GM19468 (cell line): ENCODE measurements at regions not wholly inside any gene's neighbourhood (a gene's known extent, or its start where the extent isn't known, plus 50 kb on each side); places are given as distances from the start of the nearest gene placed in this dataset.
"Not testable (repeated sequence)": the region's sequence is repeated elsewhere in the genome, so short reads cannot be mapped to it uniquely, and the experiment has no call there.

Experiments used
- ATAC-seq: cut with Tn5 transposase; IDR thresholded peaks from one replicate; pipeline ENCODE4 v1.9.1; 2021; ENCODE audit warnings: mild to moderate bottlenecking, moderate library complexity, moderate number of reproducible peaks; ENCODE audit not compliant: unreplicated experiment; ENCODE audit errors: extremely low read depth

- no peak for ATAC-seq
These were observed 221.0 kb downstream of the UTP18 start for GRCh38 chr17:51481370-51481769.

GRCh38 chr17:51482248-51482647, 221.9 kb downstream of the UTP18 start:
- not testable (repeated sequence) for ATAC-seq

GRCh38 chr17:51486091-51486490, 225.7 kb downstream of the UTP18 start:
- ATAC-seq = no peak

GRCh38 chr17:51486885-51487520, 226.7 kb downstream of the UTP18 start:
- no peak for ATAC-seq

- ATAC-seq = no peak
These were observed 227.6 kb downstream of the UTP18 start for GRCh38 chr17:51487947-51488346.

- ATAC-seq = no peak
These were observed 231.1 kb downstream of the UTP18 start for GRCh38 chr17:51491416-51491815.

GRCh38 chr17:51493206-51493605, 232.9 kb downstream of the UTP18 start:
- no peak for ATAC-seq

GRCh38 chr17:51496378-51496777, 236.0 kb downstream of the UTP18 start:
- no peak for ATAC-seq

GRCh38 chr17:51499897-51500296, 239.6 kb downstream of the UTP18 start:
- no peak for ATAC-seq

GRCh38 chr17:51500454-51500853, 240.1 kb downstream of the UTP18 start:
- ATAC-seq = no peak

- no peak for ATAC-seq
These were observed 245.1 kb downstream of the UTP18 start for GRCh38 chr17:51505450-51505849.

GRCh38 chr17:51507444-51507843, 247.1 kb downstream of the UTP18 start:
- ATAC-seq = no peak

- no peak for ATAC-seq
These were observed 247.7 kb downstream of the UTP18 start for GRCh38 chr17:51508048-51508447.

- ATAC-seq = no peak
These were observed 250.6 kb downstream of the UTP18 start for GRCh38 chr17:51510940-51511339.

GRCh38 chr17:51512220-51512907, 252.0 kb downstream of the UTP18 start:
- ATAC-seq = no peak

- ATAC-seq = no peak
These were observed 256.6 kb downstream of the UTP18 start for GRCh38 chr17:51516924-51517323.

GRCh38 chr17:51524524-51524923, 264.2 kb downstream of the UTP18 start:
- ATAC-seq = no peak

- no peak for ATAC-seq
These were observed 266.2 kb downstream of the UTP18 start for GRCh38 chr17:51526507-51526906.

- no peak for ATAC-seq
These were observed 267.1 kb downstream of the UTP18 start for GRCh38 chr17:51527225-51527982.

GRCh38 chr17:51528111-51528510, 267.8 kb downstream of the UTP18 start:
- ATAC-seq = no peak

- ATAC-seq = no peak
These were observed 272.9 kb downstream of the UTP18 start for GRCh38 chr17:51533219-51533618.
